HUDEP-2 (cell line): ENCODE measurements at regions not wholly inside any gene's neighbourhood (a gene's known extent, or its start where the extent isn't known, plus 50 kb on each side); places are given as distances from the start of the nearest gene placed in this dataset.
"Not testable (repeated sequence)": the region's sequence is repeated elsewhere in the genome, so short reads cannot be mapped to it uniquely, and the experiment has no call there.

Experiments used
- DNase-seq, 76 experiments: peaks; one replicate each; lab custom pipeline; 2025; ENCODE audit not compliant: unreplicated experiment in 76 of 76; lab: John Stamatoyannopoulos, UW

- DNase-seq, result no peak
These were observed 382.6 kb downstream of the KCNA4 start for GRCh38 chr11:29634244-29634643.

DNA sequence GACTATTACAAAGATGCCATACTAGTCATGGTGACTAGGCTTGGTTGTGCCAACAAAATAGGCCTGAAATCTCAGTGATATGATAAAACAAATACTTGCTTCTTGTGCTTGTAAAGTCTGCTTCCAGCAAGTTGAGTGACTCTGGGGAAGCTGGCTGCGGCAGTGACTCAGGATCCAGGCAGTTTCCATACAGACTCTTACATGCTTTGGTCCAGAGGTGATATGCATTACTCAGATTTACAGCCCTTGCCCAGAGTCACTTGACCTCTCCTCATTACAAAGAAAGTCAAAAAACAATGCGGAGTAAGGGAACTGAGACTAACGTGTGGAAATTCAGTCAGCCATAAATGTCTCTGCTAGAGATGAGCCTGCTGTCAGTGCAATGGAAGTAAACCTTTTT lies 387.5 kb downstream of the KCNA4 start:
- DNase-seq, result no peak

- no peak for DNase-seq
These were observed 388.2 kb downstream of the KCNA4 start for GRCh38 chr11:29628609-29629008.

DNA sequence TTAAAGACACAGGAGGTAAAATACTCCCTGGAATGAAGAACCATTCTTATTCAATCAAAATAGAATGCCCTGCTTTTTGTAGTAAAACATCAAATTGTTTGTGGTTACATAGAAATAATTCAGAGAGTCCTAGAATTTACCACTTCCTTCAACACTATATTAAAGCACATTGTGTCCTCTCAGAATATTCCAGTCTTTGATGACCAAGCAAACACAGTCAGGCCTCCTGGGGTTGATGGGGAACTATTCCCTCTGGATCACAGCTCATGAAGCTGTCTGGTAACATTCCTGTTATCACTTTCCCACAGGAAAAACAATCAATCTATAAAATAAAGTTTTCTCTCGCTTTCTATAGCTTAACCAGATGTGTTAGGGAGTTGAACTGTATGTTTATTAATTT lies 389.3 kb downstream of the KCNA4 start:
- no peak for DNase-seq

- no peak for DNase-seq
These were observed 393.6 kb downstream of the KCNA4 start for GRCh38 chr11:29623144-29623722.

GRCh38 chr11:29616611-29617010 lies 400.2 kb downstream of the KCNA4 start:
- no peak for DNase-seq

GRCh38 chr11:29612423-29612822 lies 404.4 kb downstream of the KCNA4 start:
- DNase-seq, result no peak

DNA sequence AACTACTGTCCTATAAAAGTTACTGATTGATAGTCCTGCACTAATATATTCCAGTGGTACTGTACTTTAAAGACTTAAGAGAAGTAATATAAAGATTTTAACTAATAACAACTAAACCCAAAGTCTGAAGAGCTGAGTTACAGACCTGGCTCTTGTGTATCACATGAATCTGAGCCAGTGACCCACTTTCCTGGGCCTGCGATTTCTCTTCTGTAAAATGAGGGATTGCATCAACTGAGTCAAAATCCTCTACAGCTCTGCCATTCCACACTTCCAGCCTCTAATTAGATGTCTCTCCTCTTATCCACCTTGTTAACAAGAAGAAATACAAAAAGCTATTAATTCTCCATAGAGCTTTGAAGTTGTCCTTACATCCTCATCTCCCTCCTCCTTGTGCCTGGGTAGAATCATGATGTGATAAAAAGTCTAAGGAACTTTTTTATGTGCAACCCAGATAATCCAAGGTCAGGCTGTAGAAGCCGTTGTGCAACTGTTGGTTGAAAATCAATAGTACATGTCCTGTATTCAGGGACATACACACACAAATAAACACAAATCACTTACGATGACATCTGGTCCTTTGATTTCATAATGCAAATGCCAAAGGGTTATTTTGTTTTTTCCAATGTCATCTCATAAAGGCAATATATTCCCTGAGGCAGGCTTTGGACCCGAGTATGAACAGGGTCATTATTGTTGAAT lies 410.3 kb downstream of the KCNA4 start:
- no peak for DNase-seq

- not testable (repeated sequence) for DNase-seq
These were observed 416.7 kb downstream of the KCNA4 start for GRCh38 chr11:29600151-29600575.

GRCh38 chr11:29584342-29584741 lies 432.5 kb downstream of the KCNA4 start:
- DNase-seq, result no peak

- no peak for DNase-seq
These were observed 438.0 kb downstream of the KCNA4 start for GRCh38 chr11:29578806-29579205.

DNA sequence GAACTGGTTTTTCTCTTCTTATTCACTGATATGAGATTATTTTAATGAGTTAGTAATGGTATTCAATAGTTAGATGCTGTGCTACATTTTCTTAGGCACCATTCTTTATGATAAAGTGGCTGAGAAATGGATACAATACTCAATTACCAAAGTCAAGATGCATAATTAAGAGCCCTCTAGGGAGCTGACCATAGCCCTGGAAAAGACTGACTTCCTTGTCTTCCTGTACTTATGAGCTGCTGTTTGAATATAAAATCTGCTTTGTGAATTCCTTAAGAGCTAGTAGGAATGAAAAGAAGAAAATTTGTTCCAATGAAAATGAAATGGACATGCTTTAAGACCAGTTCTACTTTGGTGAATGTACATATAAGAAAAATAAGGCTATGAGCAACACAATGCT lies 452.3 kb downstream of the KCNA4 start:
- DNase-seq, result no peak

DNA sequence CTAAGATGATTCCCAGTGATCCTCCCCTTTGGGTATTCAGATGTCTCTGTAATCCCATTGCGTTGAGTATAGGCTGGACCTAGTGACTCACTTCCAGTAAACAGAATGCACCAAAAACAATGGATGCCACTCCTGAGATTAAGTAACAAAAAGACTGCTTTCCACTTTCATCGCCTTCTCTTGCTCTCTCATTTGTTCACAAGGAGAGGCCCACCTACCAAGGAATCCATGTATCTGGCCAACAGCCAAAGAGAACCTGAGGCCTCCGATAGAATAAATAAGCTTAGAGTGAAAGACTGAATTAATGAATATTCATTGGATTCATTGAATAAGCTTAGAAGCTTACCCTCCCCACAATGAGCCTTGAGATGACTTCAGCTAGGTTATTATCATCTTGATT lies 454.6 kb downstream of the KCNA4 start:
- DNase-seq, result no peak

DNA sequence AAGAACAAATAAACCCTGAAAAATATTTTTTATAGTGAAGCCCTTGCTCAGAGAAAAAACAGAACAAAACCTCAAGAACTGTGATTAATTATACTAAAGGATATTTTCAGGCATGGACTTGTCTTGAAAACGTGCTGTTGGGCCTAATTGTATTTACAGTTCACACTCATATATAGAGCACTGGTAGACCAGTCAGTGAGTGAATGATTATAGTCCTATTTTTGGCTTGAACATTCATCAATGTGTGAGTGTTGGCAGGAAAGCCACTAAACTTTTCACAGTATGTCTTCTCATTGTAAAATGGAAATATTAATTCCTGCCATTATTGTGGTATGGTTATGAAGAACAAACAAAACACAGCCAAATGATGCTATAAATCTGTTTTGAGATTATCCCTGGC lies 462.8 kb downstream of the KCNA4 start:
- DNase-seq, result no peak

DNA sequence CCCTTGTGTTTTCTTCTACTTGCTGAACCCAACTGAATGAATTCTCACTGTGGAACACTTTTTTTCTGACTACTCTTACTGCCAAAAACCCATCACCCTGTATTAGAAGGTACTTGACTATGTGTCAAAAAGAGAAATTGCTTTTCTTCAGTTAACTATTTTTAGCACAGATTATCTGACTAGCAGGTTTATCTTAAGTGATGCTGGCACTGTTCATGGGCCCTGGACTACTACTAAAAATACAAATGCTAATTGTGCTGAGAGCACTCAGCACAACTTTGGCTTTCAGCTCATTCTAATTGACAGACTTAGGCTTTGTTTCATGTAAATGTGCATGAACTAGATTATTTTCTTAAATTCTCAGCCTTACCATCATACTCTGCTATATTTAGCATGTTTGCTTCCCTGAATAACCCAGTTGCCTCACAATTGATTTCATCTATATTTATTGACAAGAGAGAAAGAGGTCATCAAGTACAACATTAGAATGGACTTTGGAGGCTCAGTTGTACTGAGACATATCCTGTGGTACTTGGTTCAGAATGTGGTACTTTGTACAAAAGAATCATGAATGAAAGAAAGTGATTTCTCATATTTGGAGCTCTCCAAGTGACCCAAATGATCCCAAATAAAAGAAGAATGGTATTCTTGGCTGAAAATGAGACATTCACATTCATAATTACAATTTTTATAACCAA lies 478.3 kb downstream of the KCNA4 start:
- DNase-seq, result no peak

DNA sequence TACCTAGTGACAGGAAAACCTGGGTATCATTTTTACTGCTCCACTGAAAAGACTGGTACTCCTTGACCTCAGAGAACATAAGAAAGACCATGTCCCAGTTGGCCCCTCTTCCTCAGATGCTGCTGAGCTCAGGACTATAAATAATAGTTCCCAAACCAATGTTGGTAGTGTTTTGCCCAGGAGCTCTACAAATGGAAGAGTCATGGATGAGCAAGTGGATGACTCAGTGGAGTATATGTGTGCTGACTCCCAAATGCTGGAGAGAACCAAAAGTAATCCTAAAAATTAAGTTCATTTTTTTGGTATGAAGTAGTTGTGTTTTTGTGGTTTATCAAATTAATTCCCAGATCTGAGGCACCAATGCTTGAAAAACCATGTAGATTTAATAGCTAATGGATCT lies 482.0 kb downstream of the KCNA4 start:
- no peak for DNase-seq

GRCh38 chr11:29530961-29531360 lies 485.9 kb downstream of the KCNA4 start:
- DNase-seq, result no peak

- DNase-seq, result peak in 1 of 76 experiments; percentile 0
These were observed 489.4 kb downstream of the KCNA4 start for GRCh38 chr11:29527391-29527936.

DNA sequence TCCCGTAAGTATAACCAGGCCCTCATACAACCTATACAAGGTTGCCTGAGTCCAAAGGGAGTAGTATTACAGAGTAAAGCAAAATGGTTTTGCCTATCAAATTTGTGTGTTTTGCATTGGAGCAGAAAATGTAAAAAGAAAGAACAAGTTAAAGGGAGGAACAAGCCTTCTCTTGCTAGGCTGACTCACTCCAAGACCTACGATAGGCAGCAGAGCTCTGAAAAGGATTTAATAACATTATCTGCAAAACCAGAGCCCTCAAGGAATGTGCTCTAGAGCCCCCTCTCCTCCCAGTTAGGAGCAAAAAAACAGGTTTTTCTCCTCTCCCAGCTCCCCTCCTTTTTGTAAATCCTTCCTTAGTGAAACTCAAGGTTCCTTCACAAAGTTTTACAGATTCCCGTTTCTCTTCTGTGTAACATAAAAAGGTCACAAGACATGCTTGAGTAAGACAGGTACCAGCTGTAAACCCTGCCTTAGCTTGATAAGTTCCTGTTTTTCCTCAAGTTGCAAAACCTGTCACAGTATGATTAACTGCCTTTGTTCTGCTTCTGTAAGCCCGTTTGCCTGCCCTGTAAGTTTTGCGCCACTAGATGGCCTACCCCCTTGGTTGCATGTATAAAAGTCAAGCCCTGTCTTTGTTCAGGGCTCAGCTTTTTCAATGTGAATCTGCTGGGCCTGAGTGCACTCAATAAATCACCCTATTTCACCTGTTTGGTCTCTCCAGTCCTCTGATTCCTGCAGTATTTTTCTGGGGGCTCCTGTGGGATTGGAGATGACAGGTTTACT lies 498.2 kb downstream of the KCNA4 start:
- DNase-seq, result peak in 1 of 76 experiments; percentile 0

GRCh38 chr11:29511394-29511793 lies 505.4 kb downstream of the KCNA4 start:
- no peak for DNase-seq

DNA sequence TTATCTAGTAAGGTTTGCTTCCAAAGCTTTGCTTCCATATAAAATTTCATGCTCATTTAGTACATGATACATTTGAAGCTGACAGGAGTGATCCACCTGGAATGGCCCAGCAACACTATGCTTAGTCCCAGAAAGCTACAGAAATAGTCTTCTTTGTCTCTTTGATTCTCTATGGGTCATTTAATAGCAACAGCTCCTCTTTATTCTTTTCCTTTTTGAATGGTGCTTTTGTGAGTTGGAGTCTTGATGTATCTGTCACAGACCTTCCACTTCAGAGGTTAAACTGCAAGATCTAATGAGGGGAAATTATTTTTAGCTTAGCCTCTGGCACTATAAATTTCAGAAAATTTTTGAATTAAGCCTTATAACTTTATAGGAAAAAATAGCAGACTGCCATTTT lies 509.5 kb downstream of the KCNA4 start:
- DNase-seq, result no peak
